ENCODE measurements at regions not wholly inside any gene's neighbourhood (a gene's known extent, or its start where the extent isn't known, plus 50 kb on each side); places are given as distances from the start of the nearest gene placed in this dataset.

GRCh38 chr5:99004960-99005359 is 76.2 kb upstream of the CHD1 start:
- intact Hi-C loops (cut with DNase I): no loop called here
- H3K36me3 ChIP-seq: no peaks in the 10 kb centered on the region
- no peak overlapping the region for H3K4me3 ChIP-seq
- DNase-seq: no peak
- H3K9ac ChIP-seq (ENCODE audit: low read depth in 2 of 2, low read length in 2 of 2): no peak overlapping the region
- no peak overlapping the region for H3K27ac ChIP-seq
- H3K27me3 ChIP-seq: no peaks in the 10 kb centered on the region
- TF ChIP-seq CTCF (IDR thresholded peaks at IDR 0.05): no peak
- H3K4me1 ChIP-seq: no peaks in the 10 kb centered on the region
- H3K9me3 ChIP-seq: no peaks in the 10 kb centered on the region

- Histone ChIP-seq H3K9ac (ENCODE audit: low read depth in 2 of 2, low read length in 2 of 2) (no peak overlapping the region), H3K4me1 (no peaks in the 10 kb centered on the region), H3K4me3 (no peak overlapping the region), H3K27ac (no peak overlapping the region), H3K9me3 (no peaks in the 10 kb centered on the region), H3K27me3 (no peaks in the 10 kb centered on the region), H3K36me3 (no peaks in the 10 kb centered on the region)
- intact Hi-C loops (cut with DNase I): no loop called here
- no peak for DNase-seq
- TF ChIP-seq CTCF (IDR thresholded peaks at IDR 0.05): no peak
These were observed 72.1 kb upstream of the CHD1 start for GRCh38 chr5:99000876-99001275.

GRCh38 chr5:99000221-99000620 is 71.4 kb upstream of the CHD1 start:
- DNase-seq: no peak
- no peak for TF ChIP-seq CTCF (IDR thresholded peaks at IDR 0.05)
- Histone ChIP-seq H3K27ac (no peak overlapping the region), H3K9me3 (no peaks in the 10 kb centered on the region), H3K9ac (ENCODE audit: low read depth in 2 of 2, low read length in 2 of 2) (no peak overlapping the region), H3K4me3 (no peak overlapping the region), H3K4me1 (no peaks in the 10 kb centered on the region), H3K27me3 (no peaks in the 10 kb centered on the region), H3K36me3 (no peaks in the 10 kb centered on the region)
- intact Hi-C loops (cut with DNase I): no loop called here

- H3K4me1 ChIP-seq: no peaks in the 10 kb centered on the region
- no peaks in the 10 kb centered on the region for H3K9me3 ChIP-seq
- H3K4me3 ChIP-seq: no peak overlapping the region
- H3K27ac ChIP-seq: no peak overlapping the region
- DNase-seq: no peak
- no peak overlapping the region for H3K9ac ChIP-seq (ENCODE audit: low read depth in 2 of 2, low read length in 2 of 2)
- no peaks in the 10 kb centered on the region for H3K27me3 ChIP-seq
- intact Hi-C loops (cut with DNase I): no loop called here
- H3K36me3 ChIP-seq: no peaks in the 10 kb centered on the region
- no peak for TF ChIP-seq CTCF (IDR thresholded peaks at IDR 0.05)
These were observed 70.8 kb upstream of the CHD1 start for GRCh38 chr5:98999631-99000030.

- no peak for DNase-seq
- intact Hi-C loops (cut with DNase I): no loop called here
- no peak for TF ChIP-seq CTCF (IDR thresholded peaks at IDR 0.05)
These were observed 68.2 kb upstream of the CHD1 start for GRCh38 chr5:98997000-98997399.

GRCh38 chr5:98994611-98995010 is 65.8 kb upstream of the CHD1 start:
- Histone ChIP-seq H3K9ac (ENCODE audit: low read depth in 2 of 2, low read length in 2 of 2) (no peak overlapping the region), H3K4me3 (no peak overlapping the region), H3K36me3 (no peaks in the 10 kb centered on the region), H3K4me1 (no peaks in the 10 kb centered on the region), H3K9me3 (no peaks in the 10 kb centered on the region), H3K27ac (no peak overlapping the region), H3K27me3 (no peaks in the 10 kb centered on the region)
- intact Hi-C loops (cut with DNase I): no loop called here
- TF ChIP-seq CTCF (IDR thresholded peaks at IDR 0.05): no peak
- DNase-seq: no peak

More at GRCh38 chr5:98997000-98997399, 68.2 kb upstream of the CHD1 start:
- Histone ChIP-seq H3K9me3 (no peaks in the 10 kb centered on the region), H3K4me1 (no peaks in the 10 kb centered on the region), H3K27me3 (no peaks in the 10 kb centered on the region), H3K36me3 (no peaks in the 10 kb centered on the region), H3K9ac (ENCODE audit: low read depth in 2 of 2, low read length in 2 of 2) (no peak overlapping the region), H3K27ac (no peak overlapping the region), H3K4me3 (no peak overlapping the region)
